Loucy (cell line): ENCODE measurements at regions not wholly inside any gene's neighbourhood (a gene's known extent, or its start where the extent isn't known, plus 50 kb on each side); places are given as distances from the start of the nearest gene placed in this dataset.

ENCODE experiments used
- H2AFZ ChIP-seq: fragments of 200-600 bp; sonication (generic); 2 replicates; pipeline ENCODE4 v1.6.0; 2016; ENCODE audit warnings: antibody characterized with exemption, mild to moderate bottlenecking, low read length, moderate library complexity
- H3F3A ChIP-seq: fragments of 200-600 bp; 2 replicates; pipeline ENCODE4 v1.6.0; 2016; ENCODE audit warnings: antibody characterized with exemption, low read depth, mild to moderate bottlenecking
- H3K27me3 ChIP-seq: fragments of 200-600 bp; sonication (generic); 2 replicates; pipeline ENCODE4 v1.6.1; 2014; ENCODE audit warnings: low read length, mild to moderate bottlenecking; ENCODE audit not compliant: insufficient read depth, poor library complexity, severe bottlenecking
- H3K36me3 ChIP-seq: fragments of 200-600 bp; sonication (generic); 2 replicates; pipeline ENCODE4 v1.6.1; 2016; ENCODE audit warnings: low read length; ENCODE audit not compliant: insufficient read depth
- H3K4me1 ChIP-seq: fragments of 200-600 bp; sonication (generic); 2 replicates; pipeline ENCODE4 v1.5.1; 2014; ENCODE audit warnings: low read length, mild to moderate bottlenecking; ENCODE audit not compliant: insufficient read depth, poor library complexity, severe bottlenecking
- H3K4me2 ChIP-seq: fragments of 200-600 bp; sonication (generic); 2 replicates; pipeline ENCODE4 v1.6.0; 2014; ENCODE audit warnings: antibody characterized with exemption, low read length, low read depth, mild to moderate bottlenecking; ENCODE audit not compliant: poor library complexity, severe bottlenecking
- H3K4me3 ChIP-seq: fragments of 200-600 bp; sonication (generic); 2 replicates; pipeline ENCODE4 v1.5.1; 2014; ENCODE audit warnings: low read length, mild to moderate bottlenecking, mixed read lengths; ENCODE audit not compliant: poor library complexity, severe bottlenecking
- H3K79me2 ChIP-seq: fragments of 200-600 bp; sonication (generic); 2 replicates; pipeline ENCODE4 v1.6.1; 2014; ENCODE audit warnings: low read length; ENCODE audit not compliant: insufficient read depth
- H3K9ac ChIP-seq: fragments of 200-600 bp; sonication (generic); 2 replicates; pipeline ENCODE4 v1.6.0; 2014; ENCODE audit warnings: mild to moderate bottlenecking, low read depth, low read length, moderate library complexity; ENCODE audit not compliant: poor library complexity, severe bottlenecking
- H3K9me2 ChIP-seq: fragments of 200-600 bp; sonication (generic); replicated peaks from 2 replicates; pipeline ENCODE4 v1.6.1; 2016; ENCODE audit warnings: low read depth, low read length, mixed read lengths
- H3K9me3 ChIP-seq: fragments of 200-600 bp; sonication (generic); 2 replicates; pipeline ENCODE4 v1.6.1; 2014; ENCODE audit warnings: mild to moderate bottlenecking, antibody characterized with exemption, low read length, low read depth; ENCODE audit not compliant: insufficient read depth
- H4K20me1 ChIP-seq: fragments of 200-600 bp; sonication (generic); 2 replicates; pipeline ENCODE4 v1.6.0; 2014; ENCODE audit warnings: antibody characterized with exemption, low read length, mild to moderate bottlenecking; ENCODE audit not compliant: insufficient read depth, poor library complexity, severe bottlenecking
- EZH2phosphoT487 ChIP-seq: fragments of 200-600 bp; IDR thresholded peaks from 2 replicates; pipeline ENCODE4 v1.6.1; 2018; ENCODE audit warnings: antibody characterized with exemption, mild to moderate bottlenecking, moderate library complexity, borderline replicate concordance
- TF ChIP-seq, protein P1 (sequence below): fragments of 200-600 bp; sonication (generic); conservative IDR thresholded peaks from 2 replicates; pipeline ENCODE4 v1.5.1; 2014; ENCODE audit warnings: mild to moderate bottlenecking, antibody characterized with exemption, low read length

DNA sequence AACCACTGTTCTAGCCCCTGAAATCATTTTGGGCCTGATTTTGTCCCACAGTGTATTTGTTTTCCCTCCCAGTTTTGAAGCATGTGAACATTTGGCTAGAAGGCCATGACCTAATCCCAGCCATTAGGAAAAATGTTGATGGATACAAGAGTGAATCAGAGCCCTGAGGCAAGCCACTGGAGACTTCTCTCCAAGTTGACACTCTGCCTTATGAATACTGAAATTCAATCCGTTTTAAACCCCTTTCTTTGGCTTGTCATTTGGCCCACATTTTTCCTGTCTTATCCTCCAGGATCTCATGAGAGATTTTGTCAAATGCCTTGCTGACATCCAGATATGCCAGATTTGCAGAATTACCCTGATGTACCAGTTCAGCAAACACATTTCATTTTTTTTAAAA is 158.8 kb downstream of the FAT3 start:
- Histone ChIP-seq H3K36me3 (no peaks in the 10 kb centered on the region), H3K4me3 (no peak overlapping the region), H3K9me3 (no peaks in the 10 kb centered on the region), H3F3A (no peaks in the 10 kb centered on the region), H3K79me2 (no peaks in the 10 kb centered on the region), H3K9me2 (no peaks in the 10 kb centered on the region), H3K4me2 (no peak overlapping the region), H2AFZ (no peak overlapping the region), H3K9ac (no peak overlapping the region), H3K27me3 (no peaks in the 10 kb centered on the region), H4K20me1 (no peaks in the 10 kb centered on the region), H3K4me1 (no peaks in the 10 kb centered on the region)
- TF ChIP-seq EZH2phosphoT487 = no peak

DNA sequence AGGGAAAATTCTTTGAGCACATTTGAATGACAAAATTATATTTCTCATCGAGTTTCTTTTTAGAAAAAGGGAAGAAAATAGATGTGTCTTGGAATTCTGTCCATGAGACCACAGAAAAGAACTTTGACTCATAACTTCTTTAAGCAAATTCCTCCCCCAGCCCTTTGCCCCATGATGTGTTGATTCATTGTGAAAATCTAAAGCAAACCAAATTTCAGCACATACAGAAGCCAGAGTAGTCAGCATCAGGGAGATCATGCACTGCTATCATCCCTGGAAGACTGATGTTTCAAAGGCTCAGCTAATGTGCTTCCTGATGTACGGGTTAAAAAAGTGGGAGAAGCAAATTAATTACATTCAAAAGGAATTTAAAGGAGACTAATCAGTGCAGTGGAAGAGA is 159.7 kb downstream of the FAT3 start:
- Histone ChIP-seq H3K9ac (no peak overlapping the region), H3K36me3 (no peaks in the 10 kb centered on the region), H2AFZ (no peak overlapping the region), H3K79me2 (no peaks in the 10 kb centered on the region), H3K9me2 (no peaks in the 10 kb centered on the region), H3K9me3 (no peaks in the 10 kb centered on the region), H3K4me3 (no peak overlapping the region), H3K4me2 (no peak overlapping the region), H3K27me3 (no peaks in the 10 kb centered on the region), H3K4me1 (no peaks in the 10 kb centered on the region), H3F3A (no peaks in the 10 kb centered on the region), H4K20me1 (no peaks in the 10 kb centered on the region)
- no peak for TF ChIP-seq EZH2phosphoT487
- TF ChIP-seq, protein P1, sequence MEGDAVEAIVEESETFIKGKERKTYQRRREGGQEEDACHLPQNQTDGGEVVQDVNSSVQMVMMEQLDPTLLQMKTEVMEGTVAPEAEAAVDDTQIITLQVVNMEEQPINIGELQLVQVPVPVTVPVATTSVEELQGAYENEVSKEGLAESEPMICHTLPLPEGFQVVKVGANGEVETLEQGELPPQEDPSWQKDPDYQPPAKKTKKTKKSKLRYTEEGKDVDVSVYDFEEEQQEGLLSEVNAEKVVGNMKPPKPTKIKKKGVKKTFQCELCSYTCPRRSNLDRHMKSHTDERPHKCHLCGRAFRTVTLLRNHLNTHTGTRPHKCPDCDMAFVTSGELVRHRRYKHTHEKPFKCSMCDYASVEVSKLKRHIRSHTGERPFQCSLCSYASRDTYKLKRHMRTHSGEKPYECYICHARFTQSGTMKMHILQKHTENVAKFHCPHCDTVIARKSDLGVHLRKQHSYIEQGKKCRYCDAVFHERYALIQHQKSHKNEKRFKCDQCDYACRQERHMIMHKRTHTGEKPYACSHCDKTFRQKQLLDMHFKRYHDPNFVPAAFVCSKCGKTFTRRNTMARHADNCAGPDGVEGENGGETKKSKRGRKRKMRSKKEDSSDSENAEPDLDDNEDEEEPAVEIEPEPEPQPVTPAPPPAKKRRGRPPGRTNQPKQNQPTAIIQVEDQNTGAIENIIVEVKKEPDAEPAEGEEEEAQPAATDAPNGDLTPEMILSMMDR = no peak

DNA sequence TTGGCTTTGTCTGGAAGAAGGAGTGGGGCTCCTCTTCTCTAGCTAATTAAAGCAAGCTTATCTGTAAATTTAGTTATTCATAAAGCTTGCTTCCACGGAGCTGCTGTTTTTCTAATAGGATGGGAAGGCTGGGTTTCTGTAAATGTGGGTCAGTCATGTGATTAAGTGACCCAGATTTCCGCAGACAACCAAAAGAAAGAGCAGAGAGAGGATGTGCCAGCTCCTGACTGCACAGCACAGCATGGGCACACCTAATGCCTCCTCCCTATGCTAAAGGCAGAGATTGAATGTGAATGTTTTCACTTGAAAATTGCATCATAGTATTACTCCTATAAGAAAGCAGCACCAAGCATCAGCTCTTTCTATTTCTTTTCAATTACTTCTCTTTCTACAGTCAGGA is 160.2 kb downstream of the FAT3 start:
- H3K36me3 ChIP-seq = no peaks in the 10 kb centered on the region
- H3K4me2 ChIP-seq = no peak overlapping the region
- TF ChIP-seq EZH2phosphoT487 = no peak
- TF ChIP-seq, protein P1 = no peak
- no peaks in the 10 kb centered on the region for H3K27me3 ChIP-seq
- no peaks in the 10 kb centered on the region for H3K9me3 ChIP-seq
- no peaks in the 10 kb centered on the region for H3K4me1 ChIP-seq
- H3K9me2 ChIP-seq = no peaks in the 10 kb centered on the region
- no peak overlapping the region for H3K9ac ChIP-seq
- no peaks in the 10 kb centered on the region for H3K79me2 ChIP-seq
- no peak overlapping the region for H3K4me3 ChIP-seq
- no peaks in the 10 kb centered on the region for H3F3A ChIP-seq
- H4K20me1 ChIP-seq = no peaks in the 10 kb centered on the region
- no peak overlapping the region for H2AFZ ChIP-seq

DNA sequence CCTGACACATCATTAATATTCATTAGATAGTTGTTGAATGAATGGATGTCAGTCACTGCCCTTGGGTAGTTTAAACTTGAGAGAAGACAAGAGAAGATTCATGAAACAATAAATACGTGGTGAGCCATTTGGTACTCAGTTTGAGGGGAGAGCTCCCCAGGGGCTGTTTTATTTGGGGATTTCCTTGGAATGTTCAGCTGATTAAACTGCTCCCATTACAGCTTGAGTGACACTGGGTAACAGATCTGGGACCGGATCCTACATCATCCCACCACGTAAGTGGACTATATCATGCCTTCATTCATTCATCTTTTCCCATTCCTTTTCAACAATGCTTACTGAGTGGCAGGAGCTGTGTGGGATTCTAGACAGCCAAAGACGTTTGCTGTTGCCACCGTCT is 162.0 kb downstream of the FAT3 start:
- H3K9ac ChIP-seq = no peak overlapping the region
- TF ChIP-seq, protein P1 = no peak
- no peak for TF ChIP-seq EZH2phosphoT487
- no peaks in the 10 kb centered on the region for H3K36me3 ChIP-seq
- no peaks in the 10 kb centered on the region for H4K20me1 ChIP-seq
- H3K79me2 ChIP-seq = no peaks in the 10 kb centered on the region
- H3K27me3 ChIP-seq = no peaks in the 10 kb centered on the region
- H3K4me1 ChIP-seq = no peaks in the 10 kb centered on the region
- no peak overlapping the region for H3K4me2 ChIP-seq
- H2AFZ ChIP-seq = no peak overlapping the region
- H3K4me3 ChIP-seq = no peak overlapping the region
- H3F3A ChIP-seq = no peaks in the 10 kb centered on the region
- no peaks in the 10 kb centered on the region for H3K9me2 ChIP-seq
- H3K9me3 ChIP-seq = no peaks in the 10 kb centered on the region
